Activated CD4-positive, alpha-beta T cell treated with anti-CD3 and anti-CD28 coated beads, Interleukin-2, amount 50 U/mL, for 1 hour (primary cell): ENCODE measurements at regions not wholly inside any gene's neighbourhood (a gene's known extent, or its start where the extent isn't known, plus 50 kb on each side); places are given as distances from the start of the nearest gene placed in this dataset.
A peak's percentile ranks its signal among the peaks of the same experiment; 100 is the strongest.

ENCODE experiments used
- DNase-seq: peaks from one replicate; pipeline ENCODE4 v3.0.0-alpha.2; 2020

DNA sequence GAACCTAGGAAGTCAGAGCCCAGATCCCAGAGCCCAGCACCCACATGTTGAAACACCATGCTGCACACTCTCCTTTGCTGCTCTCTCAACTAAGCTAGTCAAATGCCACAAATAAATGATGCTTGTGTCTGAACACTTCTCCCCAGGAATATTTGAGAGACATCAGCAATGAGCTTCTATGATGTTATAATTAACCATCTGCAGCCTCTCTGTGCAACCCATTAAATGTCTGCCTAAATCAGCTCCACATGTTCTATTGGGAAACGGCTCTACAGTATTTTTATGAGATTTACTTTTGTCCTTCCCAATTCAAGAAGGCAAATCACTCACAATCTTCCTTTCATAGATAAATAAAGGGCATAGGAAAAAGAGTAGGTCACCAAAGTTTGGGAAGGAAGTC lies 266.8 kb upstream of the PARD3B start:
- DNase-seq: no peak

DNA sequence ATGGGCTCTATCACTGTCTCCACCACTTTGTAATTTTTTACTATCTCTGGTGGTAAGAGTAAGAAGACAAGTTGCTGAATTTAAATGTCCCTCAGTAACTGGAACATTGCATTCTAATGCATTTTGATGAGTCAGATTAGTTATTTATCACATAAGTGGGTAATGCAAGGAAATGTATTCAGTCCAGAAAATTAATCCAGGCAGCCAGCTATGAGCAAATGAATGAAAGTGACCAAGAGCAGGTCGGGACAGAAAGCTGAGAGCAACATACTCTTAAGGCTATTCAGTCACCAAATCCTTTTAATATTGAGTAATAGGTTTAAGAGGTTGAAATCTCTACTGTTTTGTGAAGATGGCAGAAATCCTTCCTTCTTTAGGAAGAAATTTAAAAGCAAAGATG lies 265.5 kb upstream of the PARD3B start:
- no peak for DNase-seq

DNA sequence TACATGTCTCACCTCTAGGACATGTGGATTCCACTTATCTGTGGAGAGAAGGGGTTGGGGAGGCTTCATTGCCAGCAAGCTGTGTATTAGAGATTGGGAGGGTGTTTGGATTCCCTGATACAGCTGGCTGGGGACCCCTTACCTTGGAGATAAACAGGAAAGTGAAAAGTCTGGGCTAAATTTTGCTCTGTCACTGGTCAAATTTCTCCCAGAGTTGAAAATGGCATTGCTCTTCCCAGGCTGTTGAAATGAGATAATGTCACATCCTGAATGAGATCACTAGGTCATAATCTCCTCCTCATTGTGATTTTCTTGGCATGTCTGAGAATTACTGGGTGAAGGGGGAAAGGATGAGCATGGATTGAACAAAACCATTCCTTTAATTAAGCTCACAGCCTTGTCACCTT lies 265.0 kb upstream of the PARD3B start:
- no peak for DNase-seq

DNA sequence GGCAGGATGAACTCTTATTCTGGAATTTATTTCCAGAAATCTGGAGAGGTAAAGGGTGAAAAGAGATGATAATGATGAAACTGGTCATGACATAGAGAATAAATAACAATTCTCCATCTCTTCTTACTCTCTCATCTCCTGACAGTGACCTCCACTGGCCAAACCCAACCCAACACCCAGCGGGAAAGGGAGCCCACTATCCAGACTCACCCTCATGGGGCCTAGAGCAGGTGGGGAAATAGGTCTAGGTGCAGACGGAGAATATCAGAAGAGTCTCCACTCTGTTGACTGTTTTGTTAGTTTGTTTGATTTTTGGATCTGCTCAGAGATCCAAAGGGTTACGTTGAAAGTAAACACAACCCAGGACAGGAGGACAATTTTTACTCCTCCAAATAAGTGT lies 263.2 kb upstream of the PARD3B start:
- DNase-seq: no peak

DNA sequence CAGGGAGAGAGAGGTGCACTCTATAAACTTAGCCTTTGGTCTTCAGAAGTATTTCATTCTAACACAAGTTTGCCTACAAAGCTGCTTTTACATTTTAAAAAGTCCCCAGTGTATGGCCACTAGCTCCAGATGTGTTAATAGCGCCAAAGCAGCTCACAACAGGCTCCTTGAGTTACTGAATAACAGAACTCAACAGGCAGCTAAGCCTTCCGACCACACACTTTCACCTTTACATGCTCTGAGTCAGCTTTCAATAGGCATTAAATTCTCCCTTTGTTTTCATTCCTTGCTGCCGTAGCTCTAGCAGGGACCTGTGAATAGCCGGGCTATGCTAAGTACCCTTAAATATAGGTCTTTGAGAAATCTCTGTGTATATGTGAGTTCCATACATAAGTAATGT lies 262.8 kb upstream of the PARD3B start:
- DNase-seq: no peak

DNA sequence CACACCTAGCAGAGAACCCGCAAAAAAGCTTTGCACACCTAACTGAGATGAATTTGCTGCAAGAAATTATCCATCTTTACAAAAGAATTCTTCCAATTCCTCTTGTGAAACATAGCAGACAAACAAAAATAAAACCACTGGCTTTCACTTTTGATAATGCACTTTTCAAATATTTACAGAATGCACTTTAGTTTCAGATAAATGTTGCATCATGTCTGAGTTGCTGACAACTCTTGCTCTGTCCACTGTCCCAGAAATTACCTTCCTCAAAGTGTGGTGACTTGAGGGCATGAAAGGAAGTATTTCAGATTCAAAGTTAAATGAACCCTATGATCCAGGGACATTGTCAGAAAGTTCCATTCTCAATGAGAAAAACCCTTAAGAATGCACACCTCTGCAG lies 256.2 kb upstream of the PARD3B start:
- no peak for DNase-seq

DNA sequence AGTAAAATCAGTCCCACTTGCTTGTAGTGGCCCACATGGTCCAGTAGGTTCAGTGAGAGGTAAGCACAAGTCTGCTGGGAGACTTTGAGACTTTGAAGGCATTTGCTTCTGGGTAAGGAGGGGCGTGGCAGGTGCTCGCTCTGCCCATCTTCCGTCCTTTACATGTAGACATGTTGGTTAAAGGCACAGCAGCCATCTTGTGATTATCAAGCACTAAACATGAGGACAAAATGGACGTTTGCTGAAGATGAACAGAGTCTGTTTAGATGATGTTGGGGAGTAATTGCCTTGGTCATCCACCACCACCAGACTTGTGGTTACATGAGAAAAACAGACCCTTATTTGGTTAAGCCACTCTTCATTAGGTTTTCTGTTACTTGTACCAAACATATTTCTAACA lies 252.8 kb upstream of the PARD3B start:
- no peak for DNase-seq

DNA sequence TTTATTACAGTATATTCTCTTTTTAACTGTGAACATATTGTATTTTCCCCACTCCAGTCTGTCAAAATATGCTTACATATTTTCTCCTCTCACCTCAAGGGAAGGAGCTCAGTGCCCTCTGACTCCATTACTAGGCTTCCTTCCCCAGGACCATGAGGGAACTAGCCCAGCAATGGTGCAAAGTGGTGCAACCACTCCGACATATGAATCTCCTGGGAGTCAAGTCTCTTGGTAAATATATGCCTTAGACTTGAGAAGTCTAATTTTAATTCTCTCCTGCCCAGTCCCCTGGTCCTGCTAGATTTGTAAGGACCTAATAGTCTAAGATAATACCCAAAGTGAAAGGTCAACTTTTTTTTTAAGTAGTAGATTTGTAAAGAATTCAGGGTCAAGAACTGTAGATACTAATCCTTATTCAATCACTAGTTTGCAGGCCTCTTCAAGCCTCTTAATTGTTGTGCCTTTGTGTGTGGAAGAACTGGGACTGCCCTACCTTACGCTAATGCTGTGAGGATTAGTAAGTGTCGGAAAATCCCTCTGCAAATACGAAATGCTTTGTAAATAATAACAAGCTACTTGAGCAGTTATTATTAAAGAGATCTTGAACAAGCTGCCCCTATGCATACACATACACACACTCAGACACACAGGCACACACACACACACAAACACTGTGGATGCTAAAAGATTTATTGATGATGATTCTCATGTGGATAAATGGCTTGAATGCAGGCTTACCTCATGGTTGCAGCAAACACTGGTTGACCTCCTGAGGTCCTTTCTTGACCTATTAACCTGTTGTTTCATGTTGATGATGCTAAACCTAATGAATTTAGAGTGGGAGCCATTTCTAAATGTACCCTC lies 251.2 kb upstream of the PARD3B start:
- DNase-seq: no peak

DNA sequence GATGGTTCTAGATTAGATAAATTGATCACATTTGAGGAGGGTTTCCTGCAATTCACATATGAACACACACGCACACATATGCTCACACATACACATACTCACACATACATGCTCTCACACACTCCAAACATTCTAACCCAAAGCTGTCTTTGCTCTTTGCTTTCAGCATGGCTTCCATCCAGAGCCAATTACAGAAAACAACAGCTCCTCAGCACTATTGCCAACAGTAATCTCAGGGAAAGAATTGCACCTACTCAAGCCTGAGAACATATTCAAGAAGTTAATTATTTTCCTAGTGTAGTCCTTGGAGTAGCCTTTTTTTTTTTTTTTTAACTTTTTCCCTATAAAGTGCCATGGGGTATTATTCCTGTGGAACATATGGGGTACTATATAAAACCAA lies 246.9 kb upstream of the PARD3B start:
- DNase-seq: no peak

DNA sequence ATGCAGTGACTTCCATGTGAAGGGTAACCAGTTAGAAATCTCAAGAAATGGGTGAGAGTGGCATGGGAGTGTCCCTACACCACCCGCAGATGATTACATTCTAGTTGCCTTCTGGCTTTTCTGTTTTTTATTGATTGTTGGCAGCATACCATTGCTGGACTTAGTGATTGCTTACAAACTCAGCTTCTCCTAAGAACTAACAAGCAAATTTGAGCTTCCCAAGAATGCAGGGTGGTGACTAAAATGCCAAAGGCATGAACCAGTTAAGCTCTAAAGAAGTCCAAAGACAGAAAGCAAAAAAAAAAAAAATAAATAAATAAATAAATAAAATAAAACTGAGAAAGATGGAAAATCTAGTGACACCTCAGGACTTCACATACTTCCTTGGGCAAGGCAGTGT lies 245.5 kb upstream of the PARD3B start:
- no peak for DNase-seq

DNA sequence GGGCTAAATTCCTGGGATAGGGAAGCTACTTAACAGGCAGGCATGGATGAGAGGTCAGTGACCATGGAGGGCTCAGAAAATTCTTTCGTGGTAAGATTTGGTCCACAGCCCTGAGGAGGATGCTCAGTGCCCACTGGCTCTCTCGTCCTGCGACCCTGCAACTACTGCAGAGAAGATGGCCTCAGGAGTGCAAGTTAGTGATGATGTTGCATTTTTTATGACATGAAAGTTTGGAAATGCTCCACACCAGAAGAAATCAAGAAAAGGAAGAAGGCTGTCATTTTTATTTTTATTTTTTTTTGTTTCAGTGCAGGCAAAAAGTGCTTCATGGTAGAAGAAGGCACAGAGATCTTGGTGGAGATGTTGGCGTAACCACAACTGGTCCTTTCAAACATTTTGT lies 238.6 kb upstream of the PARD3B start:
- DNase-seq: no peak

DNA sequence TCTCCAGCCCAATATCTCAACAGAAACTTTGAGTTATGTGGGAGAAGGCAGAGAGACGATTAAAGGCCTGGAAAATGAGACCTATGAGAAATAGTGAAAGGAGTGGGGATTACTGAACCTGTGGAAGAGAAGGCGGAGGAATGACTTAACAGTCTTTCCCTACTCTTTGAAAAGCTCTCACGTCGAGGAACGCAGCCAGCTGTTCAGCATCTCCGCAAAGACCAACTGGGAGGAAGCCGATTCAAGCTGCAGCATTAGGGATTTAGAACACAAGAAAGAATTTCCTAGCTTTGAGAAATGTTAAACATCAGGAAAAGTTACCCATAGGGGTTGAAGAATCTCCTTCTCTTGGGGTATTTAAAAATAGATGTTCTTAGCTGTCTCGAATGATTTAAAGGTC lies 233.2 kb upstream of the PARD3B start:
- DNase-seq: no peak

DNA sequence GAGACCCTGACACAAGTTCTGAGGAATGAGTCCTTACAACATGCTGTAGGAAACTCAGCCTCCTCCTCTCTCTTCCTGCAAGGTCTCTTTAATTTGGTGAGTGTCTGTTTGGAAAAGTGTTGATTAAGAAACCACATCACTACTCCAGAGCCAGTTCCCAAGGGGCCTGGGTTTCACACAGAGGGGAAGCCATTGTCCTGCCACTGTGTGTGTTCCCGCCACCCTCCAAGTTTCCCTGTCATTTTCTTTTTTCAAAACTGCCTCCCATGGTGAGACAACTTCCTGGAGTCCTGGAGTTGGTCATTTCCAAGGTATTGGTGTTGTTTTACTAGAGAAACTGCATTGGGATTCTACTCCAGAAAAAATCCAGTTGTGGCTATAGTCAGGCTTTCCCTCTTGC lies 232.0 kb upstream of the PARD3B start:
- no peak for DNase-seq

DNA sequence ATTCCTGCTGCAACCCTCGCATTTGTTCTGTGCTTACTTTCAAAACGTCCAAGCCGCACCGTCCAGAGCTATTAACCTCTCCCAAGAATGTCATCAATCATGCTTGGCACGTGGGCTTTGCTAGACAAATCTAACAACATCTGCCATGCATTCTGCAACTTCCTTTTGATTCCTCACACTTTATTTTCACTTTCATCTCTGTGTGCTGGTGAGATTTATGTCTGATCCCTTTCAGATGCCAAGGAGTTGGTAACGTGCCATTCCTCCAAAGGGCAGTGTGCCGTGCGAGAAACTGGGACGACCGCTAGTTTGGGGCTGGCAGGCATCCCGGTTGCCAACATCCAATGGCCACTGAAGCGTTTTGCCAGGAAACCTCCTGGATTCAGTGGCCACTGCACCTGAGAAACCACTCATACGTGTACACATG lies 230.0 kb upstream of the PARD3B start:
- no peak for DNase-seq

DNA sequence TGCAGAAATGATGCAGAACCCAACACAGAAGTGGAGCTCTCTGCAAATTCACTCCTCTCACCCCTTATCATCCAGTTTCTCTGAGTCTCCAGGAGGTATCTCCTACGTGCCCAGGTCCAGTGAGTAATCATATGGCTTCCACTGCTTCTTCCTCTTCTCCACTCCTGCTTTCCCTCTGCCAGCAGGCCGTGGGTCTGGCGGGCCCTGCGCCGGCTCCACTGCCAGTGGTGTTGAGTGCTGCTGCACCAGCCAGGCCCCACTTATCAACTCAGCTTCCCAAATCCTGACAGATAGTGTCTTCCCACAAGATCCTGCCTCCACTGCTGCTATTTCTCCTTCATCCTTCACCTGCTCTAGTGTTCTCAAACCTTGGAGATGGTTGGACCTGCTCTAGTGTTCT lies 227.6 kb upstream of the PARD3B start:
- DNase-seq: no peak

DNA sequence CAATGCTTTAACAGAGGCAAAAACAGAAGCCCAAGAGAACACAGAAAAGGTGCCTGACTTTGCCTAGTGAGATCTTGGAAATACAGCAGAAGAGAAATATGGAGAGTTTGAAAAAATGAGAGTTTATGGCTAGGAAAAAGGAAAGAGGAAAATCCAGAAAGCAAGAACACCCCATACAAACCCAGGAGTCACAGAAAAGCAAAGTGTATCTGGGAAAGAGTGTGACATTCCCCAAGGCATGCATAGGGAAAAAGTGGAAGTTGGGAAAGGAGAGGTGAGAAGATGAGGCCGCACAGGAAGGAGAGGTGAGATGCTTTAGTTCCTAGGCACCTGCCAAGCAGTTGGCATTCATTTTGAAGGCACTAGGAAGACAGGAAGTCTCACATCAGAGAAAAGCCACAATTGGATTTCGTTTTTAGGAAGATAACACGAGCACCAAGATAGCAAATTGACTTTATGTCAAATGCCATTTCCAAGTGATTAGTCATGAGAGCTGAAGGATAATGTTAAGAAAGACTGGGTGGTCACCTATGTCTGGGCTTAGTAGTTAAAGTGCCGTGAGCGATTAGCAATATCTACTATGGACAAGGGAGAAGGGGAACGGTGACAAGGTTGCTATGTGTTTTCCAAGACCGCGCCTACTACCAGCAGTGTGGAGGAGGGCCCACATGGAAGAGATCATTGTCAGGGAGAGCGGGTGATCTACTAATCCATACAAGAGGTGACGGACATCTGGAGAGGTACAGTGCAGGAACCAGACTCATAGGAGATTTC lies 224.1 kb upstream of the PARD3B start:
- no peak for DNase-seq

DNA sequence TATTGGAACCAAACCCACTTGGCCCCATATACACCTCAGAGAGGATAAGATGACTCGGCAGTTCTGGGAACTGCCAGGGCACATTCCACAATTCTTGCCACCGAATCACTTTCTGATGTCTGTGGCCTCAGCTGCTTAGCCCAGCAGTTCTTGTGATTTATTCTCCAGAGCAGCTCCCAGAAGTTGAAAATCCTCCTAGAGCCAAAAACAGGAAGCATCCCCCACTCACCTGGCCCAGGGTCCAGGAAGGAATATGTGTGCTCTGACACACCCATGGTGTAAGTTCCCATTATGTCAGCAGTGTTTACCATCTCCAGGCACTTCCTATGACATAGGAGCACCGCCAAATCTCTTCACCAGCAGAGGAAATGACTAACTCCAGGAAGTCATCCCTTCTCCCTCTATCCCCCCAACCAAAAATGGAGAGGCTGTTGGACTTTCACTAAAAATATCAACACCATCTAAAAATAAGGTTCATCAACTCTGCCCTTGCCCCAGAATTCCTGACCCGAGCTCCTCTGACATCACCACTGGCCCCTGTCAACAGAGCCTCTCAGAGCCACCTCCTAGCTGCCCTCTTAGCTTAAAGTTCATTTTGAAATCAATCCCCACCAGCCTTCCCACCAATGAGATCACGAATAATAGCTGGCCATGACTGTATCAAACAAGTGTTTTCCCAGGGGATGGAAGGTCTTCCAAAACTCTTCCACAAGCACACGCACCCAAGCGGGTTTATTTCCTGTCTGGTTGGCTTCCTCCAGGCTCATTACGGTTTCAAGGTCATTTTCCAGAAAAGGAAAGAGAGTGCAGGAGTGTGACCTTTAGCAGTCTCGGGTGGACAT lies 223.1 kb upstream of the PARD3B start:
- DNase-seq: no peak

DNA sequence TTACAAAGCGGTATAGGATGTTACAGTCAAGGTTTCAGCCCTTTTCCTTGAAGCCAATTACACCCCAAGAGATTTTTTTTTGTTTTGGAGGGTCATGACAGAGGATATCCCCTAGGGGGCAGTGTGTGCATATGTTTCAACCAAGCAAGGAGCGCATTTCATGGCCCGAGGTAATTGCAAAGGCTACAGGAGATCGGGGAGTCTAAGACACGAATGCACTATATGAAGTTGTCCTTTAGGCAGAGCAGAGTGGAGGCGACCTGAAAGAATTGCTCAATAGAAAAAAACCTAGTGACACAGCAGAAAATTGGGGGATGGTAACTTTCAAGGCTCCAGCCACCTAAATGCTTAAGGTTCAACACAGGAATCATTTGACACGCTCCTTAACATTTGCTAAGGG lies 219.8 kb upstream of the PARD3B start:
- peak; percentile 40 for DNase-seq

DNA sequence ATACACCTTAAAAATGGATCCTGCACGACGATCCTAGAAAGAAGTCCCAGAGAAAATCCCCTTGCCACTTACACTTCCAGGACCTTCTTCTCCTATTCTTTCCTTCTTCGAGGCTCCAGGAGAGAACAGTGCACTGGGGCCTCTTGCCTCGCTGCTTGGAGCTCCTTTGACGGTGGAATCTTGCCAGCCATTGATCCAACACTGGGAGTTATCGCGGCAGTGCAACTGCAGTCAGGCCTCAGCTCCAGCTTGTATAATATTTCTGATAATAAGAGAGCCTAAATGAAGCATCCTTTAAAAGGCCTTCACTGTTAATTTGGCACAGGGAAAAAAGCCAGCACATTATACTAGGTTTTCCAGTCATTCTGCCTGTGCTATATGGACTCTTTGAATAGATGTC lies 216.9 kb upstream of the PARD3B start:
- no peak for DNase-seq

DNA sequence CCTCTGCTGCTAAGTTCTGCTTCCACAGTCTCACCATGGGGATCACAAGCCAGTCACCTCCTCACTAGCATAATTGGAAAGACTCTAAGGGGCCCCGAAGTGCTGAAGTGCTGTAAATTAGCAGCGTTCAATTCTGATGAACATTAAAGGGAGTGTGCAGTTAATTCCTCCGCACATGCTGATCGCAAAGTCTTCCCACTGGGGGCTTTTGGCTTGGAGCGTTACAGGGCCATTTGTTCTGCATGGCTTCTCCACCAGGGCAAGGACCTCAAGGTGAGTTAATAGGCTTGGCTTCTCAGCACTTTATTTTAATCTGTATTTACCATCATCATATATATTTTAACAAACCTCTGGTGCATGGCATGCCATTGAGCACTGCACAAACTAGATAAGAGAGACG lies 216.3 kb upstream of the PARD3B start:
- DNase-seq: no peak

DNA sequence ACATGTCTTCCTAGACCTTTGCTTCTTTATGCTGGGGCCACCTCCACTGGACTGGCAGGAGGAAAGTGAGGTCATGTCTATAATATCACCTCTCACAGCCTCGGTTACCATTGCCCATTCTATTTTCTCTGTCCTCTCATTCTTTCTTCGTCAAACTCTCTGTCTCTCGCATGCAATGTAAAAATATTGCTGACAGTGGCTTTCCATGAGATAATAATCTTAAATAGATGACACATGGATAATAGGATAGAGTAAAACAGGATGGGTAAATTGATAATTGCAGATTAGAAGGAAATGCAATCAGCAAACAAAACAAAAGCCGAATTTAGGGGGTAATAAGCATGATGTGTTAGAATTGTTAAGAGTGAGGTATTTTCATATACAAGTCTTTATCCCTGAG lies 215.7 kb upstream of the PARD3B start:
- DNase-seq: no peak

DNA sequence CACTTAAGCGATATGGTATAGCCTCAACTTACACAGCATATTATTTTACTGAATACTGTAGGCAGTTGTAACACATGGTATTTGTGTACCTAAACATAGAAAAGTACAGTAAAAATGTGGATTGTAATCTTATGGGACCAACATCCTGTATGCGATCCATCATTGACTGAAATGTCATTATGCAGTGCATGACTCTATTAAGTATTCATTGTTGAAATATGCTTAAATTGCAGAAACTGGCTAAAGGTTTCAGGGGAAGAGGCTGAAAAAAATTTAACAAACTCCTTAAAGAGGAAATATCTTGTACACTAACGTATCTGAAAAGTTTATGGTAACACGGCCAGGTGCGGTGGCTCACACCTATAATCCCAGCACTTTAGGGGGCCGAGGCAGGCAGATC lies 214.1 kb upstream of the PARD3B start:
- no peak for DNase-seq

DNA sequence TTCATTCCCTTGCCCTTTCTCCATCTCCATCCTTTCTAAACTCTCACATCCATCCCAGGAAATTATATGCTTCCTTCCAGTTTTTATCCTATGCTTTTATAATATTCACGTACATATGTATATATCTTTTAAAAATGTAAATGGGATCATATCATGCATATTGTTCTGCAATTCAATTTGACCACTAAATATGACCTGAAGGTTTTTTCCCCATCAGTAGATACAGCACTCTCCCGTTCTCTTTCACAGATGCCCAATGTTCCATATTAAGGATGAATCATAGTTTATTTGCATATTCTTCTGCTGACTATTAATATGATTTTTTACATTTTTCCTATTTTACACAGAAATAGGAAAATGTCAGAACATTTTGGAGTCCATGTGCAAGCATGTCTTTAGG lies 213.3 kb upstream of the PARD3B start:
- DNase-seq: no peak

DNA sequence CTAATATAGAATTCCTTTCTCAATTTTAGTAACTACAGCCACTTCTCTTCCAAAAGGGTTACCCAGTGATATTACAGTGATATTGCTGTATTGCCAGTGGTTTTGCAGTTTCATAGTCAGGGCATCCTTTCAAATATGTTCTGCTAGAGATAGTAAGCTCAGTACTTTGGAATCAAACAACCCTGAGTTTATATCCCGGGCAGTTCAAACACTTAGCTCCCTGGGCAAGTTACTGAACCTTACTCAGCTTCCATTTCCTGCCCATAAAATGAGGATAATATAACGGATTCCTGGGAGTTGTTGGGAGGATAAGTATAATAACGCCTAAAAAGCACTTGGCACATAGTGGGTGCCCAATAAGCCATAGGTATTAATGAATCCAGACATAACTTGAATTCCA lies 212.6 kb upstream of the PARD3B start:
- DNase-seq: no peak
